GM19468 (cell line): ENCODE measurements at regions not wholly inside any gene's neighbourhood (a gene's known extent, or its start where the extent isn't known, plus 50 kb on each side); places are given as distances from the start of the nearest gene placed in this dataset.
"Not testable (repeated sequence)": the region's sequence is repeated elsewhere in the genome, so short reads cannot be mapped to it uniquely, and the experiment has no call there.

Experiments
- ATAC-seq: cut with Tn5 transposase; IDR thresholded peaks from one replicate; pipeline ENCODE4 v1.9.1; 2021; ENCODE audit warnings: mild to moderate bottlenecking, moderate library complexity, moderate number of reproducible peaks; ENCODE audit not compliant: unreplicated experiment; ENCODE audit errors: extremely low read depth

- no peak for ATAC-seq
Measured at GRCh38 chr10:120746001-120746777, 105.0 kb upstream of the WDR11 start.

GRCh38 chr10:120748519-120748918 is 102.6 kb upstream of the WDR11 start:
- no peak for ATAC-seq

- peak; percentile 43 for ATAC-seq
Measured at GRCh38 chr10:120749072-120749471, 102.1 kb upstream of the WDR11 start.

GRCh38 chr10:120749856-120750566 is 101.2 kb upstream of the WDR11 start:
- no peak for ATAC-seq

GRCh38 chr10:120755771-120756170 is 95.4 kb upstream of the WDR11 start:
- ATAC-seq: no peak

GRCh38 chr10:120760253-120760652 is 90.9 kb upstream of the WDR11 start:
- no peak for ATAC-seq

GRCh38 chr10:120761951-120762350 is 89.2 kb upstream of the WDR11 start:
- no peak for ATAC-seq

- no peak for ATAC-seq
Measured at GRCh38 chr10:120765226-120765803, 85.8 kb upstream of the WDR11 start.

- no peak for ATAC-seq
Measured at GRCh38 chr10:120768227-120768626, 82.9 kb upstream of the WDR11 start.

GRCh38 chr10:120770496-120770895 is 80.7 kb upstream of the WDR11 start:
- ATAC-seq: no peak

- no peak for ATAC-seq
Measured at GRCh38 chr10:120776442-120776841, 74.7 kb upstream of the WDR11 start.

GRCh38 chr10:120782336-120782735 is 68.8 kb upstream of the WDR11 start:
- no peak for ATAC-seq

GRCh38 chr10:120783098-120783497 is 68.1 kb upstream of the WDR11 start:
- no peak for ATAC-seq

GRCh38 chr10:120783867-120784266 is 67.3 kb upstream of the WDR11 start:
- no peak for ATAC-seq

GRCh38 chr10:120788771-120789170 is 62.4 kb upstream of the WDR11 start:
- no peak for ATAC-seq

GRCh38 chr10:120789303-120790203 is 61.6 kb upstream of the WDR11 start:
- ATAC-seq: no peak

GRCh38 chr10:120791316-120791715 is 59.8 kb upstream of the WDR11 start:
- no peak for ATAC-seq

GRCh38 chr10:120793088-120793487 is 58.1 kb upstream of the WDR11 start:
- no peak for ATAC-seq

GRCh38 chr10:120794390-120794789 is 56.8 kb upstream of the WDR11 start:
- ATAC-seq: no peak

GRCh38 chr10:120798276-120798675 is 52.9 kb upstream of the WDR11 start:
- not testable (repeated sequence) for ATAC-seq
